ENCODE measurements at regions not wholly inside any gene's neighbourhood (a gene's known extent, or its start where the extent isn't known, plus 50 kb on each side); places are given as distances from the start of the nearest gene placed in this dataset.

DNA sequence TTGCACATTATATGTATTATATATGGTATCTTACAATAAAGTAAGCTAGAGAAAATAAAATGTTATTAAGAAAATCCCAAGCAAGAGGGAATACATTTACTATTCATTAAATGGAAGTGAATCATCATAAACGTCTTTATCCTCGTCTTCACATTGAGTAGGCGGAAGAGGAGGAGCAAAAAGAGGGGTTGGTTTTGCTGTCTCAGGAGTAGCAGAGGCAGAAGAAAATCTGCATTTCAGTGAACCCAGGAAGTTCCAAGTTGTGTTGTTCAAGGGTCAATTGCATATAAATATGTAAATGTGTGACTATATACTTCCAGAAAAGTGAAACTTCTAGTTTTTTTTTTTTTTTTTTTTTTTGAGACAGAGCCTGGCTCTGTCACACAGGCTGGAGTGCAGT, 301.4 kb downstream of the TMA16 start:
- H3K36me3 ChIP-seq: no peaks in the 10 kb centered on the region
- no peaks in the 10 kb centered on the region for H3K4me1 ChIP-seq
- H3K27ac Mint-ChIP-seq: no peak overlapping the region
- no peak for DNase-seq (ENCODE audit: low spot score)
- H3K4me2 ChIP-seq: no peak overlapping the region
- H3K27ac ChIP-seq: no peak overlapping the region
- H3K27me3 ChIP-seq: no peaks in the 10 kb centered on the region
- H3K36me3 Mint-ChIP-seq: no peaks in the 10 kb centered on the region
- H3K9me3 ChIP-seq (ENCODE audit: low read depth): no peaks in the 10 kb centered on the region
- no peak overlapping the region for H3K4me3 ChIP-seq
- TF ChIP-seq, protein P1, sequence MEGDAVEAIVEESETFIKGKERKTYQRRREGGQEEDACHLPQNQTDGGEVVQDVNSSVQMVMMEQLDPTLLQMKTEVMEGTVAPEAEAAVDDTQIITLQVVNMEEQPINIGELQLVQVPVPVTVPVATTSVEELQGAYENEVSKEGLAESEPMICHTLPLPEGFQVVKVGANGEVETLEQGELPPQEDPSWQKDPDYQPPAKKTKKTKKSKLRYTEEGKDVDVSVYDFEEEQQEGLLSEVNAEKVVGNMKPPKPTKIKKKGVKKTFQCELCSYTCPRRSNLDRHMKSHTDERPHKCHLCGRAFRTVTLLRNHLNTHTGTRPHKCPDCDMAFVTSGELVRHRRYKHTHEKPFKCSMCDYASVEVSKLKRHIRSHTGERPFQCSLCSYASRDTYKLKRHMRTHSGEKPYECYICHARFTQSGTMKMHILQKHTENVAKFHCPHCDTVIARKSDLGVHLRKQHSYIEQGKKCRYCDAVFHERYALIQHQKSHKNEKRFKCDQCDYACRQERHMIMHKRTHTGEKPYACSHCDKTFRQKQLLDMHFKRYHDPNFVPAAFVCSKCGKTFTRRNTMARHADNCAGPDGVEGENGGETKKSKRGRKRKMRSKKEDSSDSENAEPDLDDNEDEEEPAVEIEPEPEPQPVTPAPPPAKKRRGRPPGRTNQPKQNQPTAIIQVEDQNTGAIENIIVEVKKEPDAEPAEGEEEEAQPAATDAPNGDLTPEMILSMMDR (IDR thresholded peaks at IDR 0.05): no peak
- no peak for TF ChIP-seq EZH2phosphoT487 (IDR thresholded peaks at IDR 0.05)
- TF ChIP-seq EZH2 (IDR thresholded peaks at IDR 0.05): no peak
- no peaks in the 10 kb centered on the region for H3K4me1 Mint-ChIP-seq
- no peak overlapping the region for H3K4me3 Mint-ChIP-seq
- H3F3A ChIP-seq (ENCODE audit: low read depth): no peaks in the 10 kb centered on the region
- H2AFZ ChIP-seq (replicated peaks): no peak overlapping the region
- no peaks in the 10 kb centered on the region for H4K20me1 ChIP-seq (ENCODE audit: low read depth)
- no peaks in the 10 kb centered on the region for H3K9me3 Mint-ChIP-seq
- no peaks in the 10 kb centered on the region for H3K79me2 ChIP-seq (ENCODE audit: low read depth)
- H3K27me3 Mint-ChIP-seq (ENCODE audit: insufficient read depth, low read depth): no peaks in the 10 kb centered on the region
- no peak overlapping the region for H3K9ac ChIP-seq

DNA sequence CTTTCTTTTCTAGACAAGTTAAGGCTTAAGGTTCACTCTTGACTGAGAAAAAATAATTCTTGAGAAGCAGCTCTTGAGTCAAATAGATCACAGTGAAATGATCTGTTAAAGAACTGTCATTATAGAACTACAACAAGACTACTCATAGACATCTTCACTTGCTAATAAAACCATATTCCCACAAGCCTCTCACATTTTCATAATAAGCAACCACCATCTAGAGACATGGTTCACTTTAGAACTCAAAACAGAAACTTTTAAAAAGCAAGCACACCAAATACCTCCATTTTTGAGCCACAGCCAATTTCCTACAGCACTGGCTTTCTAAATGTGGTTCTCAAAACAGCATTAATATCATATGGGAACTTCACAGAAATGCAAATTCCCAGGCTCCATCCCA, 309.5 kb downstream of the TMA16 start:
- Histone ChIP-seq H3K9me3 (ENCODE audit: low read depth) (no peaks in the 10 kb centered on the region), H3K79me2 (ENCODE audit: low read depth) (no peaks in the 10 kb centered on the region), H3K4me1 (no peaks in the 10 kb centered on the region), H3K36me3 (no peaks in the 10 kb centered on the region), H3K4me3 (no peak overlapping the region), H3K27ac (no peak overlapping the region), H3K4me2 (no peak overlapping the region), H4K20me1 (ENCODE audit: low read depth) (no peaks in the 10 kb centered on the region), H3F3A (ENCODE audit: low read depth) (no peaks in the 10 kb centered on the region), H3K9ac (no peak overlapping the region), H3K27me3 (no peaks in the 10 kb centered on the region), H2AFZ (replicated peaks) (no peak overlapping the region)
- TF ChIP-seq EZH2phosphoT487 (IDR thresholded peaks at IDR 0.05) (no peak), EZH2 (IDR thresholded peaks at IDR 0.05) (no peak)
- TF ChIP-seq, protein P1 (IDR thresholded peaks at IDR 0.05): no peak
- H3K4me3 Mint-ChIP-seq: no peak overlapping the region
- no peaks in the 10 kb centered on the region for H3K9me3 Mint-ChIP-seq
- no peak overlapping the region for H3K27ac Mint-ChIP-seq
- no peaks in the 10 kb centered on the region for H3K27me3 Mint-ChIP-seq (ENCODE audit: insufficient read depth, low read depth)
- no peaks in the 10 kb centered on the region for H3K36me3 Mint-ChIP-seq
- H3K4me1 Mint-ChIP-seq: peaks cover 8% of the 10 kb centered on the region
- no peak for DNase-seq (ENCODE audit: low spot score)

DNA sequence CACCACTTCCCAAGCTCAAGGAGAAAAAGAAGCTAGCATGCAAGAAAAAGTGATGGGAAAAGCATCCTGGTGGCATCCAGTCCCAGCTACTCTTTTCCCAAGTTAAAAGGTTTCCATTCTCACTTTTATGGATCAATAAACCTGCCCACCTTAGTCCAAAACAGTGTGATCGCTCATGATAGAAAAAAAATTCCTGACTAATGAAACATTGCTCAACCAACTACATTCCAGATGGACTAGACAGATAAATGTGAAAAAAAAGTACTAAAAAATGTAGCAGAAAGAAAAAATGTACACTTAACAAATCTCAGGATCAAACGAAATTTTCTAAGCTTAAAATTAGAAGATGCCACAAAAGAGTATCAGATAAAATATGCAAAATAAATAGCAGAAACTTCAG, 312.2 kb downstream of the TMA16 start:
- Mint-ChIP-seq H3K4me3 (no peak overlapping the region), H3K27ac (no peak overlapping the region)

More for the DNA sequence above, 312.2 kb downstream of the TMA16 start:
- Mint-ChIP-seq H3K4me1 (peaks cover 9% of the 10 kb centered on the region), H3K9me3 (no peaks in the 10 kb centered on the region), H3K36me3 (no peaks in the 10 kb centered on the region), H3K27me3 (ENCODE audit: insufficient read depth, low read depth) (no peaks in the 10 kb centered on the region)
- no peaks in the 10 kb centered on the region for H3K4me1 ChIP-seq
- no peaks in the 10 kb centered on the region for H4K20me1 ChIP-seq (ENCODE audit: low read depth)
- no peak for TF ChIP-seq EZH2 (IDR thresholded peaks at IDR 0.05)
- TF ChIP-seq, protein P1 (IDR thresholded peaks at IDR 0.05): no peak
- no peak for TF ChIP-seq EZH2phosphoT487 (IDR thresholded peaks at IDR 0.05)
- H3K27ac ChIP-seq: no peak overlapping the region
- no peaks in the 10 kb centered on the region for H3K36me3 ChIP-seq
- no peaks in the 10 kb centered on the region for H3F3A ChIP-seq (ENCODE audit: low read depth)
- no peaks in the 10 kb centered on the region for H3K9me3 ChIP-seq (ENCODE audit: low read depth)
- no peak overlapping the region for H2AFZ ChIP-seq (replicated peaks)
- no peaks in the 10 kb centered on the region for H3K79me2 ChIP-seq (ENCODE audit: low read depth)
- H3K4me2 ChIP-seq: no peak overlapping the region
- DNase-seq (ENCODE audit: low spot score): no peak
- H3K9ac ChIP-seq: no peak overlapping the region
- no peak overlapping the region for H3K4me3 ChIP-seq
- H3K27me3 ChIP-seq: no peaks in the 10 kb centered on the region
